HCT116 (cell line): ENCODE measurements at regions not wholly inside any gene's neighbourhood (a gene's known extent, or its start where the extent isn't known, plus 50 kb on each side); places are given as distances from the start of the nearest gene placed in this dataset.

Experiments used
- ATAC-seq: fragments of 200-7000 bp; cut with Tn5 transposase; 2 replicates; pipeline ENCODE4 v1.9.1; 2020; ENCODE audit warnings: mild to moderate bottlenecking, moderate library complexity
- BruUV-seq: library from RNA; stranded (reverse); fragments of 400-500 nt; replicated peaks from 2 replicates; lab custom pipeline; 2021; lab: Mats Ljungman, UMichigan
- CTCF ChIA-PET: fragments of 300-600 bp; sonication (Branson Sonifier 250); formaldehyde crosslinking; loops from one replicate; lab custom pipeline; 2021; ENCODE audit warnings: antibody characterized with exemption; lab: Charles Lee
- POLR2A ChIA-PET: fragments of 300-600, 350-600 bp; sonication (Branson Sonifier 250); formaldehyde crosslinking; loops from one replicate; lab custom pipeline; 2021; ENCODE audit warnings: antibody characterized with exemption; lab: Charles Lee
- RAD21 ChIA-PET, 2 experiments: fragments of 300-600 bp; sonication (Branson Sonifier 250); formaldehyde crosslinking; loops; one replicate each; lab custom pipeline; 2023; ENCODE audit warnings: low total read pairs in 2 of 2; ENCODE audit not compliant: uncharacterized antibody in 2 of 2, unreplicated experiment in 2 of 2, low non-redundant PET in 1 of 2; lab: Charles Lee
- DNase-seq: peaks from one replicate; pipeline ENCODE4 v3.0.0-alpha.2; 2010; ENCODE audit warnings: low read depth, low spot score
- H2AFZ ChIP-seq: fragments of 200-600 bp; shearing (Covaris generic), sonication (generic); 2 replicates; pipeline ENCODE4 v1.6.1; 2017; ENCODE audit warnings: low read depth, mixed run types, mixed read lengths, antibody characterized with exemption, low read length; ENCODE audit not compliant: poor library complexity, severe bottlenecking
- H3K27ac ChIP-seq: 2 replicates; pipeline ENCODE4 v1.5.1; 2012; ENCODE audit warnings: low read depth, low read length
- H3K27me3 ChIP-seq: fragments of 200-600 bp; sonication (generic); 2 replicates; pipeline ENCODE4 v1.6.1; 2016; ENCODE audit warnings: mixed run types, low read length, mixed read lengths; ENCODE audit not compliant: insufficient read depth
- H3K36me3 ChIP-seq, 2 experiments: fragments of 200-500 bp in 1 of 2; fragments of 200-600 bp in 1 of 2; sonication (Bioruptor generic) in 1 of 2; sonication (generic) in 1 of 2; 2 replicates each; pipeline versions ENCODE4 v1.5.1 to v1.6.1; 2014 to 2016; ENCODE audit warnings: low read length in 2 of 2, inconsistent platforms in 1 of 2, mixed read lengths in 1 of 2, mixed run types in 1 of 2; ENCODE audit not compliant: insufficient read depth in 2 of 2, control insufficient read depth in 1 of 2
- H3K4me1 ChIP-seq, 2 experiments: fragments of 200-600 bp in 1 of 2; sonication (generic) in 1 of 2; 2 replicates each; pipeline versions ENCODE4 v1.5.1 to v1.6.1; 2012 to 2017; ENCODE audit warnings: low read length in 2 of 2, inconsistent platforms in 1 of 2, mild to moderate bottlenecking in 1 of 2, mixed read lengths in 1 of 2, mixed run types in 1 of 2, moderate library complexity in 1 of 2; ENCODE audit not compliant: insufficient read depth in 2 of 2, control insufficient read depth in 1 of 2
- H3K4me2 ChIP-seq: fragments of 200-600 bp; sonication (generic); 2 replicates; pipeline ENCODE4 v1.6.1; 2017; ENCODE audit warnings: mixed run types, low read length, mixed read lengths
- H3K4me3 ChIP-seq, 2 experiments: fragments of 200-600 bp in 1 of 2; sonication (generic) in 1 of 2; replicated peaks in 1 of 2; 2 replicates each; pipeline ENCODE4 v1.5.1; 2011 to 2016; ENCODE audit warnings: low read length in 2 of 2, control low read depth in 1 of 2, low read depth in 1 of 2, mild to moderate bottlenecking in 1 of 2, mixed read lengths in 1 of 2, mixed run types in 1 of 2
- H3K79me2 ChIP-seq: fragments of 200-600 bp; sonication (generic); 2 replicates; pipeline ENCODE4 v1.6.1; 2017; ENCODE audit warnings: mild to moderate bottlenecking, mixed run types, low read length, moderate library complexity, mixed read lengths; ENCODE audit not compliant: insufficient read depth
- H3K9ac ChIP-seq: fragments of 200-600 bp; sonication (generic); 2 replicates; pipeline ENCODE4 v1.6.1; 2016; ENCODE audit warnings: low read length, mixed read lengths
- H3K9me2 ChIP-seq: fragments of 200-600 bp; sonication (generic), shearing (Covaris generic); 2 replicates; pipeline ENCODE4 v1.6.1; 2017; ENCODE audit warnings: mixed run types, mild to moderate bottlenecking, moderate library complexity; ENCODE audit not compliant: insufficient read depth
- H3K9me3 ChIP-seq, 2 experiments: fragments of 200-500 bp in 1 of 2; fragments of 200-600 bp in 1 of 2; sonication (Bioruptor generic) in 1 of 2; sonication (generic) in 1 of 2; 2 replicates each; pipeline ENCODE4 v1.6.1; 2014 to 2017; ENCODE audit warnings: low read length in 2 of 2, mixed read lengths in 2 of 2, inconsistent platforms in 1 of 2, low read depth in 1 of 2, mild to moderate bottlenecking in 1 of 2, mixed run types in 1 of 2, moderate library complexity in 1 of 2; ENCODE audit not compliant: control insufficient read depth in 1 of 2, insufficient read depth in 1 of 2
- H4K20me1 ChIP-seq: fragments of 200-600 bp; sonication (generic), shearing (Covaris generic); 2 replicates; pipeline ENCODE4 v1.6.1; 2017; ENCODE audit warnings: mixed run types, mild to moderate bottlenecking, moderate library complexity; ENCODE audit not compliant: insufficient read depth
- CBX3 ChIP-seq: IDR thresholded peaks from 2 replicates; pipeline ENCODE4 v1.6.1; 2012; ENCODE audit warnings: low read depth
- EGR1 ChIP-seq: IDR thresholded peaks from 2 replicates; pipeline ENCODE4 v1.6.1; 2012; ENCODE audit warnings: low read depth
- ELF1 ChIP-seq: IDR thresholded peaks from 2 replicates; pipeline ENCODE4 v1.6.1; 2012; ENCODE audit warnings: low read depth, borderline replicate concordance
- EZH2 ChIP-seq: fragments of 200-600 bp; sonication (generic); IDR thresholded peaks from 2 replicates; pipeline ENCODE4 v1.6.1; 2017; ENCODE audit warnings: antibody characterized with exemption, mixed run types
- EZH2phosphoT487 ChIP-seq: fragments of 200-600 bp; IDR thresholded peaks from 2 replicates; pipeline ENCODE4 v1.6.1; 2018; ENCODE audit warnings: antibody characterized with exemption, borderline replicate concordance
- TCF7L2 ChIP-seq: IDR thresholded peaks from 2 replicates; pipeline ENCODE4 v1.7.0; 2011; ENCODE audit warnings: borderline replicate concordance, inconsistent platforms; ENCODE audit not compliant: insufficient read depth, insufficient read length; ENCODE audit errors: extremely low read depth
- YY1 ChIP-seq: IDR thresholded peaks from 2 replicates; pipeline ENCODE4 v1.6.1; 2011; ENCODE audit warnings: low read length, low read depth, moderate library complexity, mild to moderate bottlenecking; ENCODE audit not compliant: insufficient replicate concordance; ENCODE audit errors: extremely low read depth
- ZFX ChIP-seq: fragments of 450-650 bp; IDR thresholded peaks from 2 replicates; pipeline ENCODE4 v1.6.1; 2017
- ZNF274 ChIP-seq: fragments of 200-500 bp; sonication (Bioruptor generic); IDR thresholded peaks from 2 replicates; pipeline ENCODE4 v1.6.1; 2014; ENCODE audit warnings: mild to moderate bottlenecking, low read depth, low read length, inconsistent platforms
- intact Hi-C: fragments of 100-400 bp; cut with micrococcal nuclease; formaldehyde crosslinking; loops from 2 replicates; pipeline ENCODE4 v1.10.0; 2022
- TF ChIP-seq, protein P1 (sequence below): IDR thresholded peaks from 2 replicates; pipeline ENCODE4 v1.6.1; 2012; ENCODE audit warnings: low read depth
- TF ChIP-seq, protein P2 (sequence below), 3 experiments: fragments of 200-600 bp in 1 of 3; sonication (generic) in 1 of 3; IDR thresholded peaks in 2 of 3; conservative IDR thresholded peaks in 1 of 3; 2 replicates each; pipeline ENCODE4 v1.5.1; 2012 to 2017; ENCODE audit warnings: low read depth in 2 of 3, low read length in 2 of 3, antibody characterized with exemption in 1 of 3, borderline replicate concordance in 1 of 3, control low read depth in 1 of 3, mild to moderate bottlenecking in 1 of 3, mixed read lengths in 1 of 3, mixed run types in 1 of 3, moderate library complexity in 1 of 3; ENCODE audit not compliant: insufficient read depth in 1 of 3

- Histone ChIP-seq H3K4me3 (no peak overlapping the region), H3K9me2 (no peaks in the 10 kb centered on the region), H3K27ac (no peak overlapping the region), H3K9ac (no peak overlapping the region), H3K27me3 (no peaks in the 10 kb centered on the region), H4K20me1 (no peaks in the 10 kb centered on the region), H3K36me3 (no peaks in the 10 kb centered on the region), H3K4me2 (no peak overlapping the region), H3K9me3 (no peaks in the 10 kb centered on the region), H2AFZ (no peak overlapping the region), H3K79me2 (no peaks in the 10 kb centered on the region), H3K4me1 (no peaks in the 10 kb centered on the region)
- DNase-seq (no peak), ATAC-seq (no peak)
- BruUV-seq = no TSS peak
- TF ChIP-seq ZFX (no peak), ELF1 (no peak), CBX3 (no peak)
- TF ChIP-seq, protein P1, sequence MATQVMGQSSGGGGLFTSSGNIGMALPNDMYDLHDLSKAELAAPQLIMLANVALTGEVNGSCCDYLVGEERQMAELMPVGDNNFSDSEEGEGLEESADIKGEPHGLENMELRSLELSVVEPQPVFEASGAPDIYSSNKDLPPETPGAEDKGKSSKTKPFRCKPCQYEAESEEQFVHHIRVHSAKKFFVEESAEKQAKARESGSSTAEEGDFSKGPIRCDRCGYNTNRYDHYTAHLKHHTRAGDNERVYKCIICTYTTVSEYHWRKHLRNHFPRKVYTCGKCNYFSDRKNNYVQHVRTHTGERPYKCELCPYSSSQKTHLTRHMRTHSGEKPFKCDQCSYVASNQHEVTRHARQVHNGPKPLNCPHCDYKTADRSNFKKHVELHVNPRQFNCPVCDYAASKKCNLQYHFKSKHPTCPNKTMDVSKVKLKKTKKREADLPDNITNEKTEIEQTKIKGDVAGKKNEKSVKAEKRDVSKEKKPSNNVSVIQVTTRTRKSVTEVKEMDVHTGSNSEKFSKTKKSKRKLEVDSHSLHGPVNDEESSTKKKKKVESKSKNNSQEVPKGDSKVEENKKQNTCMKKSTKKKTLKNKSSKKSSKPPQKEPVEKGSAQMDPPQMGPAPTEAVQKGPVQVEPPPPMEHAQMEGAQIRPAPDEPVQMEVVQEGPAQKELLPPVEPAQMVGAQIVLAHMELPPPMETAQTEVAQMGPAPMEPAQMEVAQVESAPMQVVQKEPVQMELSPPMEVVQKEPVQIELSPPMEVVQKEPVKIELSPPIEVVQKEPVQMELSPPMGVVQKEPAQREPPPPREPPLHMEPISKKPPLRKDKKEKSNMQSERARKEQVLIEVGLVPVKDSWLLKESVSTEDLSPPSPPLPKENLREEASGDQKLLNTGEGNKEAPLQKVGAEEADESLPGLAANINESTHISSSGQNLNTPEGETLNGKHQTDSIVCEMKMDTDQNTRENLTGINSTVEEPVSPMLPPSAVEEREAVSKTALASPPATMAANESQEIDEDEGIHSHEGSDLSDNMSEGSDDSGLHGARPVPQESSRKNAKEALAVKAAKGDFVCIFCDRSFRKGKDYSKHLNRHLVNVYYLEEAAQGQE = no peak
- intact Hi-C loops = no loop called here
- ChIA-PET CTCF (no interaction called here), RAD21 (no interaction called here), POLR2A (no interaction called here)
Measured at GRCh38 chr5:167730656-167731055, 560.8 kb upstream of the WWC1 start.

DNA sequence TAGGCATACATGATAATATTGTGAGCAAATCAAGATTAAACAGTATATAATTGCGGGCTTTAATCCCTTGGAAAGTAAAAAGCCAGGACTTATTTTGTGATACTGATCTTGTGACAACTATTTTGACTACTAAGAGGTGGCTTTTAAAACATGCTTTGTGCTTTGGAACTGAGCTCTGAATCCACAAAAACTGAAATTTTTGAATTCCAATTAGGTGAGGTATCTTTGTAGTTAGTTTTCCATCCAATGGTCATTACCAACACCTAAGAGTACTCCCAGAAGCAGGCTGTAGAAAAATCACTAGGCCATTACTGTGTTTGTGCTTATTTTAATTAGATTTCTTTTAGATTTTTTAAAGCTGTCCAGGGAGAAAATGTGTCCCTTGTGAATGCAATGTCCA is 559.5 kb upstream of the WWC1 start:
- ChIA-PET CTCF (no interaction called here), RAD21 (no interaction called here), POLR2A (no interaction called here)
- no peak for DNase-seq
- ATAC-seq = no peak
- Histone ChIP-seq H2AFZ (no peak overlapping the region), H3K4me3 (no peak overlapping the region), H3K9me3 (no peaks in the 10 kb centered on the region), H3K4me2 (no peak overlapping the region), H3K27ac (no peak overlapping the region), H3K4me1 (no peaks in the 10 kb centered on the region), H3K27me3 (no peaks in the 10 kb centered on the region), H3K79me2 (no peaks in the 10 kb centered on the region), H4K20me1 (no peaks in the 10 kb centered on the region), H3K9me2 (no peaks in the 10 kb centered on the region), H3K36me3 (no peaks in the 10 kb centered on the region), H3K9ac (no peak overlapping the region)
- intact Hi-C loops = no loop called here
- no TSS peak for BruUV-seq
- TF ChIP-seq EZH2 (no peak), YY1 (no peak), TCF7L2 (no peak), EGR1 (no peak), EZH2phosphoT487 (no peak), ZNF274 (no peak)
- TF ChIP-seq, protein P1 = no peak
- TF ChIP-seq, protein P2, sequence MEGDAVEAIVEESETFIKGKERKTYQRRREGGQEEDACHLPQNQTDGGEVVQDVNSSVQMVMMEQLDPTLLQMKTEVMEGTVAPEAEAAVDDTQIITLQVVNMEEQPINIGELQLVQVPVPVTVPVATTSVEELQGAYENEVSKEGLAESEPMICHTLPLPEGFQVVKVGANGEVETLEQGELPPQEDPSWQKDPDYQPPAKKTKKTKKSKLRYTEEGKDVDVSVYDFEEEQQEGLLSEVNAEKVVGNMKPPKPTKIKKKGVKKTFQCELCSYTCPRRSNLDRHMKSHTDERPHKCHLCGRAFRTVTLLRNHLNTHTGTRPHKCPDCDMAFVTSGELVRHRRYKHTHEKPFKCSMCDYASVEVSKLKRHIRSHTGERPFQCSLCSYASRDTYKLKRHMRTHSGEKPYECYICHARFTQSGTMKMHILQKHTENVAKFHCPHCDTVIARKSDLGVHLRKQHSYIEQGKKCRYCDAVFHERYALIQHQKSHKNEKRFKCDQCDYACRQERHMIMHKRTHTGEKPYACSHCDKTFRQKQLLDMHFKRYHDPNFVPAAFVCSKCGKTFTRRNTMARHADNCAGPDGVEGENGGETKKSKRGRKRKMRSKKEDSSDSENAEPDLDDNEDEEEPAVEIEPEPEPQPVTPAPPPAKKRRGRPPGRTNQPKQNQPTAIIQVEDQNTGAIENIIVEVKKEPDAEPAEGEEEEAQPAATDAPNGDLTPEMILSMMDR (IDR thresholded peaks at IDR 0.05 in 2 of 3, conservative IDR thresholded peaks at IDR 0.05 in 1 of 3; ENCODE audit: borderline replicate concordance in 1 of 3, insufficient read depth in 1 of 3, low read depth in 2 of 3, low read length in 2 of 3) = no peak
